HEK293 (cell line): ENCODE measurements at regions not wholly inside any gene's neighbourhood (a gene's known extent, or its start where the extent isn't known, plus 50 kb on each side); places are given as distances from the start of the nearest gene placed in this dataset.

Experiments
- CTCF ChIA-PET: fragments of 350-600 bp; formaldehyde crosslinking; extraction: SDS; loops from one replicate; lab custom pipeline; 2021; ENCODE audit warnings: antibody characterized with exemption; lab: Yijun Ruan, JAX
- POLR2A ChIA-PET: fragments of 300-600 bp; formaldehyde crosslinking; extraction: SDS; loops from one replicate; lab custom pipeline; 2020; ENCODE audit warnings: antibody characterized with exemption, inconsistent platforms; lab: Yijun Ruan, JAX
- H3K27ac ChIP-seq: fragments of 200-500 bp; sonication (Bioruptor generic); 2 replicates; pipeline ENCODE4 v1.5.1; 2014; ENCODE audit warnings: low read depth, low read length, control low read depth, inconsistent platforms; ENCODE audit errors: extremely low read depth
- H3K36me3 ChIP-seq, 2 experiments: fragments of 200-500 bp in 1 of 2; sonication (Bioruptor generic) in 1 of 2; 1 replicate in 1 of 2; 2 replicates in 1 of 2; pipeline ENCODE4 v1.5.1; 2014 to 2017; ENCODE audit warnings: inconsistent platforms in 2 of 2, low read length in 2 of 2; ENCODE audit not compliant: control insufficient read depth in 2 of 2, insufficient read depth in 1 of 2
- H3K4me1 ChIP-seq: fragments of 200-500 bp; sonication (Bioruptor generic); 2 replicates; pipeline ENCODE4 v1.5.1; 2014; ENCODE audit warnings: mild to moderate bottlenecking, low read length, inconsistent platforms; ENCODE audit not compliant: control insufficient read depth, insufficient read depth
- H3K4me3 ChIP-seq: 2 replicates; pipeline ENCODE4 v1.5.1; 2011; ENCODE audit warnings: low read depth, mild to moderate bottlenecking, control low read depth, low read length, moderate library complexity
- H3K9me3 ChIP-seq: fragments of 200-500 bp; sonication (Bioruptor generic); 2 replicates; pipeline ENCODE4 v1.5.1; 2014; ENCODE audit warnings: low read depth, low read length, inconsistent platforms; ENCODE audit not compliant: control insufficient read depth, insufficient read depth
- FEZF1 ChIP-seq: fragments of 450-650 bp; formaldehyde crosslinking; IDR thresholded peaks from 2 replicates; pipeline ENCODE4 v1.5.1; 2016; ENCODE audit warnings: missing biosample characterization, missing genetic modification characterization
- GFI1B ChIP-seq: fragments of 450-650 bp; formaldehyde crosslinking; IDR thresholded peaks from 2 replicates; pipeline ENCODE4 v1.5.1; 2016; ENCODE audit warnings: missing biosample characterization, missing genetic modification characterization
- GLIS1 ChIP-seq: fragments of 450-650 bp; formaldehyde crosslinking; IDR thresholded peaks from 2 replicates; pipeline ENCODE4 v1.5.1; 2016; ENCODE audit warnings: missing biosample characterization, missing genetic modification characterization
- MEIS1 ChIP-seq: sonication (generic); formaldehyde crosslinking; IDR thresholded peaks from 2 replicates; pipeline ENCODE4 v1.8.1; 2022; ENCODE audit warnings: missing genetic modification reagents, mild to moderate bottlenecking, borderline replicate concordance
- RBAK ChIP-seq: fragments of 450-650 bp; formaldehyde crosslinking; IDR thresholded peaks from 2 replicates; pipeline ENCODE4 v1.5.1; 2016; ENCODE audit warnings: missing biosample characterization, missing genetic modification characterization
- SCRT1 ChIP-seq: fragments of 450-650 bp; formaldehyde crosslinking; IDR thresholded peaks from 2 replicates; pipeline ENCODE4 v1.5.1; 2016; ENCODE audit warnings: missing biosample characterization, missing genetic modification characterization, borderline replicate concordance
- ZNF10 ChIP-seq: fragments of 450-650 bp; formaldehyde crosslinking; IDR thresholded peaks from 2 replicates; pipeline ENCODE4 v1.5.1; 2017; ENCODE audit warnings: missing biosample characterization, missing genetic modification characterization
- ZNF133 ChIP-seq: fragments of 450-650 bp; formaldehyde crosslinking; IDR thresholded peaks from 2 replicates; pipeline ENCODE4 v1.5.1; 2016; ENCODE audit warnings: missing biosample characterization, missing genetic modification characterization
- ZNF155 ChIP-seq: fragments of 450-650 bp; formaldehyde crosslinking; IDR thresholded peaks from 2 replicates; pipeline ENCODE4 v1.5.1; 2016; ENCODE audit warnings: missing biosample characterization, missing genetic modification characterization
- ZNF211 ChIP-seq: fragments of 450-650 bp; formaldehyde crosslinking; IDR thresholded peaks from 2 replicates; pipeline ENCODE4 v1.5.1; 2016; ENCODE audit warnings: low read depth, missing biosample characterization, missing genetic modification characterization
- ZNF350 ChIP-seq: fragments of 450-650 bp; formaldehyde crosslinking; IDR thresholded peaks from 2 replicates; pipeline ENCODE4 v1.5.0; 2017; ENCODE audit warnings: missing biosample characterization, mild to moderate bottlenecking, missing genetic modification characterization
- ZNF433 ChIP-seq: fragments of 450-650 bp; formaldehyde crosslinking; IDR thresholded peaks from 2 replicates; pipeline ENCODE4 v1.5.1; 2016; ENCODE audit warnings: missing biosample characterization, missing genetic modification characterization, low read depth
- ZNF501 ChIP-seq: fragments of 450-650 bp; formaldehyde crosslinking; IDR thresholded peaks from 2 replicates; pipeline ENCODE4 v1.5.1; 2016; ENCODE audit warnings: missing biosample characterization, missing genetic modification characterization
- ZNF549 ChIP-seq: fragments of 450-650 bp; IDR thresholded peaks from 2 replicates; pipeline ENCODE4 v1.5.1; 2018; ENCODE audit warnings: missing biosample characterization, missing genetic modification characterization, mild to moderate bottlenecking, inconsistent platforms, moderate library complexity
- ZNF555 ChIP-seq: fragments of 450-650 bp; formaldehyde crosslinking; conservative IDR thresholded peaks from 2 replicates; pipeline ENCODE4 v1.5.1; 2017; ENCODE audit warnings: missing biosample characterization, mild to moderate bottlenecking, missing genetic modification characterization, inconsistent platforms
- ZNF707 ChIP-seq: fragments of 450-650 bp; formaldehyde crosslinking; IDR thresholded peaks from 2 replicates; pipeline ENCODE4 v1.5.1; 2016; ENCODE audit warnings: missing biosample characterization, missing genetic modification characterization
- ZNF747 ChIP-seq: fragments of 450-650 bp; formaldehyde crosslinking; IDR thresholded peaks from 2 replicates; pipeline ENCODE4 v1.5.1; 2016; ENCODE audit warnings: missing biosample characterization, missing genetic modification characterization
- ZNF768 ChIP-seq: fragments of 450-650 bp; formaldehyde crosslinking; IDR thresholded peaks from 2 replicates; pipeline ENCODE4 v1.5.1; 2018; ENCODE audit warnings: missing biosample characterization, mild to moderate bottlenecking, missing genetic modification characterization
- ZXDB ChIP-seq: fragments of 450-650 bp; formaldehyde crosslinking; IDR thresholded peaks from 2 replicates; pipeline ENCODE4 v1.5.1; 2016; ENCODE audit warnings: missing biosample characterization, missing genetic modification characterization

GRCh38 chr6:40798069-40798770, 211.1 kb upstream of the LRFN2 start:
- ChIA-PET CTCF (interaction anchor here (1.1 to 1.8 kb wide), 2 partner anchors 11 to 26 kb away, joined by 3 to 8 read pairs; no protein-coding TSS in a partner anchor), POLR2A (no interaction called here)
- Histone ChIP-seq H3K27ac (no peak overlapping the region), H3K4me1 (no peaks in the 10 kb centered on the region), H3K4me3 (no peak overlapping the region), H3K9me3 (no peaks in the 10 kb centered on the region), H3K36me3 (no peaks in the 10 kb centered on the region)
- peak; percentile 24; the same call in 1 of the 2 replicates for TF ChIP-seq GLIS1 (tag by site-specific recombination)
- no peak for TF ChIP-seq ZNF707 (tag by site-specific recombination)
- TF ChIP-seq GFI1B: no peak

GRCh38 chr6:40796260-40797221, 209.4 kb upstream of the LRFN2 start:
- no peak overlapping the region for H3K27ac ChIP-seq
- ChIA-PET POLR2A (no interaction called here), CTCF (interaction anchor here (0.6 to 1.1 kb wide), 4 partner anchors 9 to 60 kb away, joined by 3 to 4 read pairs (median 3); no protein-coding TSS in a partner anchor)
- TF ChIP-seq ZNF501 (tag by site-specific recombination) (no peak), GLIS1 (tag by site-specific recombination) (0 out of 2 replicates have a peak, but pooled peaks have one; percentile 8)
- no peaks in the 10 kb centered on the region for H3K36me3 ChIP-seq
- no peaks in the 10 kb centered on the region for H3K9me3 ChIP-seq
- no peak overlapping the region for H3K4me3 ChIP-seq
- H3K4me1 ChIP-seq: no peaks in the 10 kb centered on the region

- Histone ChIP-seq H3K9me3 (no peaks in the 10 kb centered on the region), H3K27ac (no peak overlapping the region), H3K4me1 (no peaks in the 10 kb centered on the region), H3K36me3 (no peaks in the 10 kb centered on the region), H3K4me3 (no peak overlapping the region)
- POLR2A ChIA-PET: no interaction called here
- CTCF ChIA-PET: no interaction called here
- TF ChIP-seq MEIS1 (CRISPR knock-in tag) (no peak), ZNF211 (tag by site-specific recombination) (no peak), GLIS1 (tag by site-specific recombination) (no peak), ZNF350 (tag by site-specific recombination) (no peak), ZNF10 (no peak), ZNF768 (tag by site-specific recombination) (no peak), RBAK (tag by site-specific recombination) (no peak), ZNF155 (tag by site-specific recombination) (no peak), ZNF549 (tag by site-specific recombination) (no peak), SCRT1 (tag by site-specific recombination) (no peak), ZNF133 (tag by site-specific recombination) (no peak), ZNF555 (no peak), ZXDB (tag by site-specific recombination) (no peak), ZNF433 (tag by site-specific recombination) (no peak), ZNF747 (tag by site-specific recombination) (no peak), FEZF1 (no peak)
Measured at GRCh38 chr6:40794586-40794985, 207.4 kb upstream of the LRFN2 start.
